Epithelial cell of proximal tubule (primary cell): ENCODE measurements at regions not wholly inside any gene's neighbourhood (a gene's known extent, or its start where the extent isn't known, plus 50 kb on each side); places are given as distances from the start of the nearest gene placed in this dataset.
"Not testable (repeated sequence)": the region's sequence is repeated elsewhere in the genome, so short reads cannot be mapped to it uniquely, and the experiment has no call there.

ENCODE experiments used
- DNase-seq: peaks from one replicate; pipeline ENCODE4 v3.0.0-alpha.2; 2011; ENCODE audit warnings: low read depth
- H3K4me3 ChIP-seq: 2 replicates; pipeline ENCODE4 v1.5.1; 2011; ENCODE audit warnings: low read depth, mild to moderate bottlenecking, low read length
- CTCF ChIP-seq: conservative IDR thresholded peaks from 2 replicates; pipeline ENCODE4 v1.5.1; 2012; ENCODE audit warnings: low read depth, mild to moderate bottlenecking, low read length

- DNase-seq: no peak
- no peak for TF ChIP-seq CTCF
Observed at GRCh38 chr13:84737661-84738060, 855.4 kb upstream of the SLITRK1 start.

GRCh38 chr13:84730376-84730775 lies 848.1 kb upstream of the SLITRK1 start:
- no peak for DNase-seq
- no peak for TF ChIP-seq CTCF

More at GRCh38 chr13:84737661-84738060, 855.4 kb upstream of the SLITRK1 start:
- no peak overlapping the region for H3K4me3 ChIP-seq

GRCh38 chr13:84705982-84706710 lies 823.9 kb upstream of the SLITRK1 start:
- no peak for TF ChIP-seq CTCF
- DNase-seq: no peak
- no peak overlapping the region for H3K4me3 ChIP-seq

More at GRCh38 chr13:84730376-84730775, 848.1 kb upstream of the SLITRK1 start:
- H3K4me3 ChIP-seq: no peak overlapping the region

GRCh38 chr13:84702174-84702573 lies 819.9 kb upstream of the SLITRK1 start:
- H3K4me3 ChIP-seq: no peak overlapping the region
- no peak for TF ChIP-seq CTCF
- DNase-seq: no peak

GRCh38 chr13:84697591-84697990 lies 815.3 kb upstream of the SLITRK1 start:
- not testable (repeated sequence) for DNase-seq, H3K4me3 ChIP-seq

GRCh38 chr13:84686973-84687372 lies 804.7 kb upstream of the SLITRK1 start:
- no peak for DNase-seq
- H3K4me3 ChIP-seq: no peak overlapping the region
- no peak for TF ChIP-seq CTCF

- no peak for DNase-seq
- H3K4me3 ChIP-seq: no peak overlapping the region
- TF ChIP-seq CTCF: no peak
Observed at GRCh38 chr13:84686458-84686857, 804.2 kb upstream of the SLITRK1 start.
